ENCODE measurements at regions not wholly inside any gene's neighbourhood (a gene's known extent, or its start where the extent isn't known, plus 50 kb on each side); places are given as distances from the start of the nearest gene placed in this dataset.
"Not testable (repeated sequence)": the region's sequence is repeated elsewhere in the genome, so short reads cannot be mapped to it uniquely, and the experiment has no call there.

GRCh38 chr7:23930312-23930711 is 220.3 kb downstream of the STK31 start:
- H3K4me3 ChIP-seq (ENCODE audit: low read depth, low read length), result no peak overlapping the region
- no peak for DNase-seq (ENCODE audit: low read depth)
- TF ChIP-seq, protein P1, sequence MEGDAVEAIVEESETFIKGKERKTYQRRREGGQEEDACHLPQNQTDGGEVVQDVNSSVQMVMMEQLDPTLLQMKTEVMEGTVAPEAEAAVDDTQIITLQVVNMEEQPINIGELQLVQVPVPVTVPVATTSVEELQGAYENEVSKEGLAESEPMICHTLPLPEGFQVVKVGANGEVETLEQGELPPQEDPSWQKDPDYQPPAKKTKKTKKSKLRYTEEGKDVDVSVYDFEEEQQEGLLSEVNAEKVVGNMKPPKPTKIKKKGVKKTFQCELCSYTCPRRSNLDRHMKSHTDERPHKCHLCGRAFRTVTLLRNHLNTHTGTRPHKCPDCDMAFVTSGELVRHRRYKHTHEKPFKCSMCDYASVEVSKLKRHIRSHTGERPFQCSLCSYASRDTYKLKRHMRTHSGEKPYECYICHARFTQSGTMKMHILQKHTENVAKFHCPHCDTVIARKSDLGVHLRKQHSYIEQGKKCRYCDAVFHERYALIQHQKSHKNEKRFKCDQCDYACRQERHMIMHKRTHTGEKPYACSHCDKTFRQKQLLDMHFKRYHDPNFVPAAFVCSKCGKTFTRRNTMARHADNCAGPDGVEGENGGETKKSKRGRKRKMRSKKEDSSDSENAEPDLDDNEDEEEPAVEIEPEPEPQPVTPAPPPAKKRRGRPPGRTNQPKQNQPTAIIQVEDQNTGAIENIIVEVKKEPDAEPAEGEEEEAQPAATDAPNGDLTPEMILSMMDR (conservative IDR thresholded peaks at IDR 0.05; ENCODE audit: low read depth, low read length), result no peak

GRCh38 chr7:23931633-23932032 is 221.6 kb downstream of the STK31 start:
- DNase-seq (ENCODE audit: low read depth), result no peak
- TF ChIP-seq, protein P1 (conservative IDR thresholded peaks at IDR 0.05; ENCODE audit: low read depth, low read length), result no peak
- no peak overlapping the region for H3K4me3 ChIP-seq (ENCODE audit: low read depth, low read length)

DNA sequence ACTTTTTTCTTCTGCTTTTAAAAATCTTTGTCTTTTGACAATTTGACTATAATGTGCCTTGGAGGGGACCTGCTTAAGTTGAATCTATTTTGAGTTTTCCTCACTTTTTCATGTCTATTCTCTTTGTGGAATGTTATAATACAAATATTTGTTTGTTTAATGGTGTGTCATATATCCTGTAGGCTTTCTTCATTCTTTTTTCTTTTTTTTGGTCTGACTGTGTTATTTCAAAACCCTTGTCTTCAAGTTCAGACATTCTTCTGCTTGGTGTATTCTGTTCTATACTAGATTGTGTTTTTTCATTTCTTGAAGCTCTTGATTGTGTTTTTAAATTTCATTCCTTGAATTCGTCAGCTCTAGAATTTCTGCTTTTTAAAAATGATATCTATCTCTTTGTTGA is 228.2 kb downstream of the STK31 start:
- TF ChIP-seq, protein P1 (conservative IDR thresholded peaks at IDR 0.05; ENCODE audit: low read depth, low read length), result no peak
- no peak for DNase-seq (ENCODE audit: low read depth)
- no peak overlapping the region for H3K4me3 ChIP-seq (ENCODE audit: low read depth, low read length)

GRCh38 chr7:23938937-23939552 is 229.0 kb downstream of the STK31 start:
- H3K4me3 ChIP-seq (ENCODE audit: low read depth, low read length), result no peak overlapping the region
- TF ChIP-seq, protein P1 (conservative IDR thresholded peaks at IDR 0.05; ENCODE audit: low read depth, low read length), result peak; percentile 73
- DNase-seq (ENCODE audit: low read depth), result peak; percentile 2

GRCh38 chr7:23939747-23940146 is 229.7 kb downstream of the STK31 start:
- not testable (repeated sequence) for H3K4me3 ChIP-seq (ENCODE audit: low read depth, low read length); DNase-seq (ENCODE audit: low read depth)

GRCh38 chr7:23941551-23941950 is 231.5 kb downstream of the STK31 start:
- H3K4me3 ChIP-seq (ENCODE audit: low read depth, low read length), result no peak overlapping the region
- TF ChIP-seq, protein P1 (conservative IDR thresholded peaks at IDR 0.05; ENCODE audit: low read depth, low read length), result no peak
- DNase-seq (ENCODE audit: low read depth), result no peak

DNA sequence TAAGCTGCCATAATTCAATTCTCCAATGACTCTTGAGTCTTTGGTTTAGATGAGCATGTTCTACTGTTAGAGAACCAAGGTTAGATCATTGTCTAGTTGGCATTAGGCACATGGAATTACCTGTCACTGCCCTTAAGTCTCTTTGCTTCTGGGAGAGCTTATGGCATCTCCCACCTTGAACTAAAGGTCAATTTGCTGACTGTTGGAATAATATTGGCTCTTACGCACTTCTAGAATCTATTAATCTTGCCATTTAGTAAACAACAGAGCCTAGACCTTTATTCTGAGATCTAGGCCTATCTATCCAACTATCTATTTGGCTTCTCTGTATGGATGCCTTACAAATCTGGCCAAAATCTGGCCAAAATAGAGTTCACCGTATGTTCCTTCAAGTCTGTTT is 232.0 kb downstream of the STK31 start:
- no peak overlapping the region for H3K4me3 ChIP-seq (ENCODE audit: low read depth, low read length)
- TF ChIP-seq, protein P1 (conservative IDR thresholded peaks at IDR 0.05; ENCODE audit: low read depth, low read length), result no peak
- DNase-seq (ENCODE audit: low read depth), result no peak

Data from epithelial cell of proximal tubule (primary cell).